ENCODE measurements at regions not wholly inside any gene's neighbourhood (a gene's known extent, or its start where the extent isn't known, plus 50 kb on each side); places are given as distances from the start of the nearest gene placed in this dataset.

DNA sequence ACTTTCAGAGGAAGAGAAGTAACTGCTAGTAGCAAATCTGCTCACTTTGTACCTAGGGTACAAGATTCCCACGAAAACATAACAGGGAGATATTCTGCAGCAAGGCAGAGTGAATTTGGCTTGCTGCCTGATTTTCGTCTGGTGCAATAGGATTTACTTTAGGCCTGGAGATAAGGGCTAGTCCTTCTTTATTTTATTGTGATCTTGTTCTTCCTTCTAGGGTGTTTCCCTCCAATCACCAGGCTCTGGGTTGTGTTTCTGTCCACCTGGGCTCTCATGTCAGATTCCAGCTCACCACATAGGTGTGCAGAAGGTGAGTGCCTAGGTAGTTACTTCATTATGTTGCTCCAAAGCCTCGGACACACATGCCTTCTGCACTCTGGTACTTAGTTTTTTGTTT lies 211.8 kb upstream of the RGMA start:
- no peak for TF ChIP-seq GLIS3 (CRISPR knock-in tag; IDR thresholded peaks at IDR 0.05)
- no peak for TF ChIP-seq RARB (CRISPR knock-in tag; IDR thresholded peaks at IDR 0.05)
- no peak for TF ChIP-seq BACH2 (CRISPR knock-in tag; IDR thresholded peaks at IDR 0.05; ENCODE audit: borderline replicate concordance)
- TF ChIP-seq, protein P1, sequence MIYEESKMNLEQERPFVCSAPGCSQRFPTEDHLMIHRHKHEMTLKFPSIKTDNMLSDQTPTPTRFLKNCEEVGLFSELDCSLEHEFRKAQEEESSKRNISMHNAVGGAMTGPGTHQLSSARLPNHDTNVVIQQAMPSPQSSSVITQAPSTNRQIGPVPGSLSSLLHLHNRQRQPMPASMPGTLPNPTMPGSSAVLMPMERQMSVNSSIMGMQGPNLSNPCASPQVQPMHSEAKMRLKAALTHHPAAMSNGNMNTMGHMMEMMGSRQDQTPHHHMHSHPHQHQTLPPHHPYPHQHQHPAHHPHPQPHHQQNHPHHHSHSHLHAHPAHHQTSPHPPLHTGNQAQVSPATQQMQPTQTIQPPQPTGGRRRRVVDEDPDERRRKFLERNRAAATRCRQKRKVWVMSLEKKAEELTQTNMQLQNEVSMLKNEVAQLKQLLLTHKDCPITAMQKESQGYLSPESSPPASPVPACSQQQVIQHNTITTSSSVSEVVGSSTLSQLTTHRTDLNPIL (CRISPR knock-in tag; IDR thresholded peaks at IDR 0.05; ENCODE audit: low read depth) = no peak
- no peak for TF ChIP-seq ZFP30 (CRISPR knock-in tag; IDR thresholded peaks at IDR 0.05)
- TF ChIP-seq, protein P2, sequence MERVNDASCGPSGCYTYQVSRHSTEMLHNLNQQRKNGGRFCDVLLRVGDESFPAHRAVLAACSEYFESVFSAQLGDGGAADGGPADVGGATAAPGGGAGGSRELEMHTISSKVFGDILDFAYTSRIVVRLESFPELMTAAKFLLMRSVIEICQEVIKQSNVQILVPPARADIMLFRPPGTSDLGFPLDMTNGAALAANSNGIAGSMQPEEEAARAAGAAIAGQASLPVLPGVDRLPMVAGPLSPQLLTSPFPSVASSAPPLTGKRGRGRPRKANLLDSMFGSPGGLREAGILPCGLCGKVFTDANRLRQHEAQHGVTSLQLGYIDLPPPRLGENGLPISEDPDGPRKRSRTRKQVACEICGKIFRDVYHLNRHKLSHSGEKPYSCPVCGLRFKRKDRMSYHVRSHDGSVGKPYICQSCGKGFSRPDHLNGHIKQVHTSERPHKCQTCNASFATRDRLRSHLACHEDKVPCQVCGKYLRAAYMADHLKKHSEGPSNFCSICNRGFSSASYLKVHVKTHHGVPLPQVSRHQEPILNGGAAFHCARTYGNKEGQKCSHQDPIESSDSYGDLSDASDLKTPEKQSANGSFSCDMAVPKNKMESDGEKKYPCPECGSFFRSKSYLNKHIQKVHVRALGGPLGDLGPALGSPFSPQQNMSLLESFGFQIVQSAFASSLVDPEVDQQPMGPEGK (CRISPR knock-in tag; IDR thresholded peaks at IDR 0.05; ENCODE audit: borderline replicate concordance) = no peak
- no peak for TF ChIP-seq OSR1 (CRISPR knock-in tag; IDR thresholded peaks at IDR 0.05)
- no peak for TF ChIP-seq SNAI2 (CRISPR knock-in tag; IDR thresholded peaks at IDR 0.05)
- no peak for TF ChIP-seq TOX (CRISPR knock-in tag; IDR thresholded peaks at IDR 0.05; ENCODE audit: borderline replicate concordance)
- TF ChIP-seq ZNF70 (CRISPR knock-in tag; IDR thresholded peaks at IDR 0.05) = no peak
